Kidney epithelial cell (primary cell): ENCODE measurements at regions not wholly inside any gene's neighbourhood (a gene's known extent, or its start where the extent isn't known, plus 50 kb on each side); places are given as distances from the start of the nearest gene placed in this dataset.
A peak's percentile ranks its signal among the peaks of the same experiment; 100 is the strongest.

ENCODE experiments used
- DNase-seq: peaks from one replicate; pipeline ENCODE4 v3.0.0-alpha.2; 2010; ENCODE audit warnings: low read depth
- H3K27me3 ChIP-seq: 2 replicates; pipeline ENCODE4 v1.6.0; 2011; ENCODE audit warnings: low read length; ENCODE audit not compliant: control insufficient read depth, insufficient read depth
- H3K36me3 ChIP-seq: 2 replicates; pipeline ENCODE4 v1.5.1; 2011; ENCODE audit warnings: low read length; ENCODE audit not compliant: control insufficient read depth, insufficient read depth
- H3K4me3 ChIP-seq: 2 replicates; pipeline ENCODE4 v1.5.1; 2011; ENCODE audit warnings: low read depth, mild to moderate bottlenecking, control low read depth, low read length
- CTCF ChIP-seq: IDR thresholded peaks from 2 replicates; pipeline ENCODE4 v1.5.1; 2011; ENCODE audit warnings: mild to moderate bottlenecking, moderate library complexity, low read length, control low read depth, inconsistent platforms; ENCODE audit not compliant: insufficient read depth, poor library complexity, severe bottlenecking

- DNase-seq, result no peak
- Histone ChIP-seq H3K27me3 (no peaks in the 10 kb centered on the region), H3K4me3 (no peak overlapping the region), H3K36me3 (no peaks in the 10 kb centered on the region)
- TF ChIP-seq CTCF, result no peak
Measured at GRCh38 chr16:80199614-80200013, 341.2 kb upstream of the DYNLRB2 start.

- DNase-seq, result no peak
- Histone ChIP-seq H3K4me3 (no peak overlapping the region), H3K27me3 (no peaks in the 10 kb centered on the region), H3K36me3 (no peaks in the 10 kb centered on the region)
- TF ChIP-seq CTCF, result no peak
Measured at GRCh38 chr16:80198311-80199299, 342.2 kb upstream of the DYNLRB2 start.

GRCh38 chr16:80197741-80198201, 343.0 kb upstream of the DYNLRB2 start:
- peak; percentile 42 for DNase-seq
- no peak for TF ChIP-seq CTCF
- no peaks in the 10 kb centered on the region for H3K36me3 ChIP-seq
- no peaks in the 10 kb centered on the region for H3K27me3 ChIP-seq
- H3K4me3 ChIP-seq, result no peak overlapping the region

- H3K36me3 ChIP-seq, result no peaks in the 10 kb centered on the region
- no peak overlapping the region for H3K4me3 ChIP-seq
- no peak for DNase-seq
- no peaks in the 10 kb centered on the region for H3K27me3 ChIP-seq
- TF ChIP-seq CTCF, result no peak
Measured at GRCh38 chr16:80191928-80192327, 348.9 kb upstream of the DYNLRB2 start.

GRCh38 chr16:80189476-80190175, 351.2 kb upstream of the DYNLRB2 start:
- no peak for DNase-seq
- H3K36me3 ChIP-seq, result no peaks in the 10 kb centered on the region
- no peak for TF ChIP-seq CTCF
- no peak overlapping the region for H3K4me3 ChIP-seq
- no peaks in the 10 kb centered on the region for H3K27me3 ChIP-seq
